H1 (cell line): ENCODE measurements at regions not wholly inside any gene's neighbourhood (a gene's known extent, or its start where the extent isn't known, plus 50 kb on each side); places are given as distances from the start of the nearest gene placed in this dataset.

Experiments
- CTCF ChIA-PET: fragments of 300-600 bp; sonication (Branson Sonifier 250); formaldehyde crosslinking; loops from one replicate; lab custom pipeline; 2021; ENCODE audit not compliant: partially characterized antibody; lab: Charles Lee
- POLR2A ChIA-PET: fragments of 300-600 bp; sonication (Branson Sonifier 250); formaldehyde crosslinking; loops from one replicate; lab custom pipeline; 2021; ENCODE audit warnings: inconsistent platforms; ENCODE audit not compliant: partially characterized antibody; lab: Charles Lee
- DNase-seq, 2 experiments: peaks; one replicate each; pipeline versions ENCODE4 v3.0.0 to v3.0.0-alpha.2; 2010 to 2022; ENCODE audit warnings: low spot score in 2 of 2, low read depth in 1 of 2, mixed read lengths in 1 of 2
- FAIRE-seq: peaks from 2 replicates; lab custom pipeline; 2011; peaks lifted over from hg19 to GRCh38; lab: Jason Lieb, UNC
- H2AFZ ChIP-seq: 2 replicates; pipeline ENCODE4 v1.8.1; 2012; ENCODE audit warnings: low read length, inconsistent platforms
- H2AK5ac ChIP-seq: 2 replicates; pipeline ENCODE4 v1.6.1; 2013; ENCODE audit warnings: low read depth, low read length
- H2BK120ac ChIP-seq: replicated peaks from 2 replicates; pipeline ENCODE3; 2013; ENCODE audit warnings: low read depth, low read length, inconsistent platforms
- H2BK12ac ChIP-seq: 2 replicates; pipeline ENCODE4 v1.6.1; 2013; ENCODE audit warnings: low read depth, low read length
- H2BK15ac ChIP-seq: 2 replicates; pipeline ENCODE4 v1.6.1; 2013; ENCODE audit warnings: low read length
- H2BK20ac ChIP-seq: 2 replicates; pipeline ENCODE4 v1.6.1; 2013; ENCODE audit warnings: low read length
- H2BK5ac ChIP-seq: 2 replicates; pipeline ENCODE4 v1.6.1; 2013; ENCODE audit warnings: low read depth, low read length
- H3K14ac ChIP-seq: 2 replicates; pipeline ENCODE4 v1.6.1; 2013; ENCODE audit warnings: inconsistent platforms; ENCODE audit not compliant: insufficient read length
- H3K18ac ChIP-seq: 2 replicates; pipeline ENCODE4 v1.6.1; 2013; ENCODE audit warnings: low read length; ENCODE audit errors: extremely low read depth
- H3K23ac ChIP-seq: 2 replicates; pipeline ENCODE4 v1.6.1; 2013; ENCODE audit warnings: inconsistent platforms; ENCODE audit not compliant: insufficient read length
- H3K23me2 ChIP-seq: 2 replicates; pipeline ENCODE4 v1.6.1; 2013; ENCODE audit warnings: low read depth, low read length
- H3K27ac ChIP-seq: 2 replicates; pipeline ENCODE4 v1.6.1; 2011; ENCODE audit warnings: low read depth, low read length, inconsistent platforms
- H3K27me3 ChIP-seq, 4 experiments: replicated peaks in 1 of 4; 1 replicate in 1 of 4; 2 replicates in 3 of 4; pipeline versions ENCODE4 v1.6.1 to v1.8.1; 2011 to 2013; ENCODE audit warnings: low read length in 3 of 4, mild to moderate bottlenecking in 3 of 4, inconsistent platforms in 2 of 4, mixed read lengths in 2 of 4, moderate library complexity in 1 of 4; ENCODE audit not compliant: control insufficient read depth in 3 of 4, insufficient read depth in 3 of 4; ENCODE audit errors: extremely low read depth in 1 of 4
- H3K36me3 ChIP-seq, 4 experiments: 2 replicates each; pipeline versions ENCODE4 v1.6.1 to v1.8.1; 2011 to 2013; ENCODE audit warnings: mild to moderate bottlenecking in 4 of 4, low read length in 3 of 4, moderate library complexity in 2 of 4, control low read depth in 1 of 4, inconsistent platforms in 1 of 4; ENCODE audit not compliant: insufficient read depth in 4 of 4, control insufficient read depth in 2 of 4
- H3K4ac ChIP-seq: replicated peaks from 2 replicates; pipeline ENCODE3; 2013; ENCODE audit warnings: low read length, low read depth, mixed read lengths, inconsistent platforms; ENCODE audit not compliant: insufficient read length
- H3K4me1 ChIP-seq, 4 experiments: replicated peaks in 1 of 4; 1 replicate in 1 of 4; 2 replicates in 3 of 4; pipeline versions ENCODE4 v1.6.1 to v1.8.1; 2011 to 2013; ENCODE audit warnings: low read length in 3 of 4, inconsistent platforms in 2 of 4, mixed read lengths in 1 of 4; ENCODE audit not compliant: insufficient read depth in 4 of 4, control insufficient read depth in 3 of 4
- H3K4me2 ChIP-seq, 2 experiments: 2 replicates each; pipeline versions ENCODE4 v1.6.1 to v1.8.1; 2011 to 2013; ENCODE audit warnings: low read depth in 2 of 2, low read length in 2 of 2, control low read depth in 1 of 2, inconsistent platforms in 1 of 2, mild to moderate bottlenecking in 1 of 2; ENCODE audit not compliant: insufficient read depth in 1 of 2
- H3K4me3 ChIP-seq, 4 experiments: fragments of 200-600, 300-600 bp in 1 of 4; sonication (generic), shearing (Covaris generic), sonication (Bioruptor Twin) in 1 of 4; 2 replicates each; pipeline versions ENCODE4 v1.5.1 to v1.8.1; 2011 to 2016; ENCODE audit warnings: low read length in 4 of 4, low read depth in 3 of 4, control low read depth in 2 of 4, inconsistent platforms in 2 of 4, mild to moderate bottlenecking in 2 of 4, mixed read lengths in 1 of 4, moderate library complexity in 1 of 4; ENCODE audit not compliant: insufficient read depth in 2 of 4; ENCODE audit errors: extremely low read depth in 1 of 4
- H3K56ac ChIP-seq: replicated peaks from 2 replicates; pipeline ENCODE3; 2013; ENCODE audit warnings: low read depth, mild to moderate bottlenecking, mixed read lengths, low read length, inconsistent platforms; ENCODE audit not compliant: insufficient read length
- H3K79me1 ChIP-seq: 2 replicates; pipeline ENCODE4 v1.6.1; 2013; ENCODE audit warnings: low read depth, low read length, control low read depth
- H3K79me2 ChIP-seq, 2 experiments: 2 replicates each; pipeline versions ENCODE4 v1.6.1 to v1.8.1; 2012 to 2013; ENCODE audit warnings: low read length in 2 of 2, mild to moderate bottlenecking in 2 of 2, inconsistent platforms in 1 of 2; ENCODE audit not compliant: insufficient read depth in 2 of 2, control insufficient read depth in 1 of 2
- H3K9ac ChIP-seq, 4 experiments: replicated peaks in 1 of 4; 1 replicate in 1 of 4; 2 replicates in 3 of 4; pipeline versions ENCODE4 v1.6.1 to v1.8.1; 2011 to 2013; ENCODE audit warnings: low read depth in 3 of 4, low read length in 3 of 4, control low read depth in 2 of 4, mild to moderate bottlenecking in 2 of 4, moderate library complexity in 2 of 4, inconsistent platforms in 1 of 4; ENCODE audit errors: extremely low read depth in 1 of 4
- H3K9me3 ChIP-seq, 2 experiments: 2 replicates each; pipeline versions ENCODE4 v1.6.1 to v1.8.1; 2012 to 2013; ENCODE audit warnings: mild to moderate bottlenecking in 2 of 2, moderate library complexity in 2 of 2, control low read depth in 1 of 2, inconsistent platforms in 1 of 2, low read depth in 1 of 2, low read length in 1 of 2, mixed read lengths in 1 of 2; ENCODE audit not compliant: insufficient read depth in 2 of 2
- H4K20me1 ChIP-seq, 2 experiments: replicated peaks in 1 of 2; 2 replicates each; pipeline versions ENCODE3 to v1.8.1; 2011 to 2013; ENCODE audit warnings: inconsistent platforms in 2 of 2, low read length in 2 of 2, mild to moderate bottlenecking in 1 of 2; ENCODE audit not compliant: insufficient read depth in 2 of 2, control insufficient read depth in 1 of 2
- H4K5ac ChIP-seq: 2 replicates; pipeline ENCODE4 v1.6.1; 2013; ENCODE audit warnings: low read length, low read depth, mixed read lengths, inconsistent platforms; ENCODE audit not compliant: insufficient read length
- H4K8ac ChIP-seq: 2 replicates; pipeline ENCODE4 v1.8.0; 2013; ENCODE audit warnings: mild to moderate bottlenecking, moderate library complexity, low read length, inconsistent platforms; ENCODE audit not compliant: insufficient read depth; ENCODE audit errors: extremely low read depth
- H4K91ac ChIP-seq: replicated peaks from 2 replicates; pipeline ENCODE3; 2013; ENCODE audit warnings: low read length, mixed read lengths, inconsistent platforms; ENCODE audit not compliant: insufficient read length
- CBX8 ChIP-seq: fragments of 300-800, 300-1000 bp; sonication (generic); IDR thresholded peaks from 2 replicates; pipeline ENCODE4 v1.7.1; 2016; ENCODE audit warnings: low read depth, low read length, borderline replicate concordance
- CREB1 ChIP-seq: IDR thresholded peaks from 2 replicates; pipeline ENCODE4 v1.6.1; 2012; ENCODE audit warnings: inconsistent platforms
- FOSL1 ChIP-seq: IDR thresholded peaks from 2 replicates; pipeline ENCODE4 v1.6.1; 2011; ENCODE audit warnings: mild to moderate bottlenecking, low read depth, low read length, moderate library complexity; ENCODE audit not compliant: insufficient read depth
- KDM5A ChIP-seq: fragments of 200-600 bp; IDR thresholded peaks from 2 replicates; pipeline ENCODE4 v1.7.1; 2012; ENCODE audit warnings: mild to moderate bottlenecking, low read length, inconsistent platforms, mixed read lengths
- MAX ChIP-seq: IDR thresholded peaks from 2 replicates; pipeline ENCODE4 v1.6.1; 2012; ENCODE audit warnings: inconsistent platforms
- NRF1 ChIP-seq: IDR thresholded peaks from 2 replicates; pipeline ENCODE4 v1.6.1; 2011; ENCODE audit warnings: mild to moderate bottlenecking, low read depth, low read length, improper control_type of control experiment
- PHF8 ChIP-seq: fragments of 200-600 bp; sonication (generic); conservative IDR thresholded peaks from 2 replicates; pipeline ENCODE4 v1.7.1; 2012; ENCODE audit warnings: low read depth, mild to moderate bottlenecking, inconsistent platforms, low read length, moderate library complexity
- POLR2A ChIP-seq, 2 experiments: IDR thresholded peaks; 1 replicate in 1 of 2; 2 replicates in 1 of 2; pipeline ENCODE4 v1.6.1; 2011; ENCODE audit warnings: low read depth in 2 of 2, low read length in 2 of 2, mild to moderate bottlenecking in 2 of 2; ENCODE audit errors: control extremely low read depth in 1 of 2
- RBBP5 ChIP-seq: IDR thresholded peaks from 2 replicates; pipeline ENCODE4 v1.7.1; 2012; ENCODE audit warnings: low read depth, mild to moderate bottlenecking, inconsistent platforms, low read length, moderate library complexity, borderline replicate concordance
- SIRT6 ChIP-seq: IDR thresholded peaks from one replicate; pipeline ENCODE4 v1.7.1; 2012; ENCODE audit warnings: low read length, inconsistent platforms
- SIX5 ChIP-seq: IDR thresholded peaks from 2 replicates; pipeline ENCODE4 v1.6.1; 2011; ENCODE audit warnings: mild to moderate bottlenecking, low read depth, low read length
- SP4 ChIP-seq: IDR thresholded peaks from 2 replicates; pipeline ENCODE4 v1.6.1; 2012; ENCODE audit warnings: low read length, inconsistent platforms
- WGBS, 2 experiments: shearing (Covaris generic) in 1 of 2; methylation state at CpG; one replicate each; pipeline versions ENCODE4 v1.1.6 to v1.1.7; 2013 to 2015; ENCODE audit warnings: low lambda C conversion rate in 2 of 2, mixed read lengths in 2 of 2, inconsistent platforms in 1 of 2, low coverage in 1 of 2, missing lambda C conversion rate in 1 of 2; ENCODE audit not compliant: insufficient replicate concordance in 2 of 2, insufficient coverage in 1 of 2, insufficient read length in 1 of 2; ENCODE audit errors: extremely low coverage in 1 of 2, missing lambda C conversion rate in 1 of 2; 5-methylcytosine and 5-hydroxymethylcytosine counted together

- Histone ChIP-seq H3K27ac (no peak overlapping the region), H3K56ac (no peak overlapping the region), H2AK5ac (no peak overlapping the region), H3K18ac (no peak overlapping the region), H2BK5ac (no peak overlapping the region), H3K23me2 (no peaks in the 10 kb centered on the region), H3K4me2 (no peak overlapping the region), H2AFZ (no peak overlapping the region), H3K9me3 (no peaks in the 10 kb centered on the region), H3K4ac (no peak overlapping the region), H3K79me1 (no peaks in the 10 kb centered on the region), H3K79me2 (no peaks in the 10 kb centered on the region), H4K20me1 (no peaks in the 10 kb centered on the region), H4K91ac (no peak overlapping the region), H2BK12ac (no peak overlapping the region), H3K36me3 (no peaks in the 10 kb centered on the region), H3K4me1 (no peaks in the 10 kb centered on the region), H3K4me3 (no peak overlapping the region), H3K27me3 (no peaks in the 10 kb centered on the region), H2BK20ac (no peak overlapping the region), H2BK120ac (no peak overlapping the region), H4K8ac (no peak overlapping the region), H4K5ac (no peak overlapping the region), H3K9ac (no peak overlapping the region), H3K14ac (no peak overlapping the region), H3K23ac (no peak overlapping the region), H2BK15ac (no peak overlapping the region)
- DNase-seq (no peak), FAIRE-seq (no peak)
- TF ChIP-seq CBX8: no peak
- no peak for TF ChIP-seq POLR2A (IDR thresholded peaks at IDR 0.05; ENCODE audit: control extremely low read depth in 1 of 2, low read depth in 2 of 2, low read length in 2 of 2)
- TF ChIP-seq FOSL1: no peak
- TF ChIP-seq RBBP5: no peak
- TF ChIP-seq MAX: no peak
- no peak for TF ChIP-seq CREB1
- TF ChIP-seq SP4: no peak
- TF ChIP-seq NRF1: no peak
- no peak for TF ChIP-seq KDM5A
- TF ChIP-seq PHF8: no peak
- TF ChIP-seq SIRT6: no peak
- no peak for TF ChIP-seq SIX5
- 90% methylated on average over 11 of the region's 11 CpGs; no CpG with 5 or more reads in 1 of the 2 experiments for WGBS, 2 experiments
- ChIA-PET POLR2A (no interaction called here), CTCF (interaction anchor here (1.3 kb wide), 1 partner anchor 9 kb away, joined by 3 read pairs; no protein-coding TSS in a partner anchor)
These were observed 295.5 kb upstream of the WWC1 start for GRCh38 chr5:167995844-167996425.
